ENCODE measurements at regions not wholly inside any gene's neighbourhood (a gene's known extent, or its start where the extent isn't known, plus 50 kb on each side); places are given as distances from the start of the nearest gene placed in this dataset.

DNA sequence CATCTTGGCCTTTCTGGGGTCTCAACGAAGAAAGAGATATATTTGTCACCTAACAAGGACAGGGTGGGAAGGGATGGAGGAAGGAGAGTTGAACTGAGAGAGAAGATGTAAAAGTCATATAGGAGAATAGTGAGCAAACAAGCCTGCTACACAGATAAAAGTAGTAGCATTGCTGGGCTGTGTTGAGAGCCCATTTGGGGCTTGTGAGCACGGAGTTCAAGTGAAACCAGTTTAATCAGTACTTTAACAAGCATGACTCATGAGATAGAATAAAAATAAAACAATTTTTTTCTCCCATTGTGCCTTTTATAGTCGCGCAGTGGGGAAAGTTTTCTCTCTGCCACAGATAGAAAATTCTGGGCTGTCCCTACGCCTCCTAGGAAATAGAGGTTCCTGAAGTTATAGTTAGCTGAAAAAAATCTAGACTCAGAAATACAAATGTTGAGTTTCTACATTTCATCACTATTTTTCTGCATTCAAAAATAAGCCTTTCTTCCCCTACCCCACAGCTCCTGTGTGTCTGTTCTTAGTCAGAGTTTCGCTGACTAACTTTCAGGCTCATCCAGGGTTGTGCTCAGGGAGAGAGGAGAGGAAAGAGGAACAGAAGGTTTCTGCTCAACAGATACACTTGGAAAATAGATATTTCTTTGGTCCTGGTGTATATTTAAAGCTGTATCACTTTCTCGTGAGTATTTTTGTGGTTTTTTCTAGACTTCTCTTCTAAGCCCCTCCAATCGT lies 395.8 kb upstream of the ADAMTSL1 start:
- no peak for DNase-seq

DNA sequence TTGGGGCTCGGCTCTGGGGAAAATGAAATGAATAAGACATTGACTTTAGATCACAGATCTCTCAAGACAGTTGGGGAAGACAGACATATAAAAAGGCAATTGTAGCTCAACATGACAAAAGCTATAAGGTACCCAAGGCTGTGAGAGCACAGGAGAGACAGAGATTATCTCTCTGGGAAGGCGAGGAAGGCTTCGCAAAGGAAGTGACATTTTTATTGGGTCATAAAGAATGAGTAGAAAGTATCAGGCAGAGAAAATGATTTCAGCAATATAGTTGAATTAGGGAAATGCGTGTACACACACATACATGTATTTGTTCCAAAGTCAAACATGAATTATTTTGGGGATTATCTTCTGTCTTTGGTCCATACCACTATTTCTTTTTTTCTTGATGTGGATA lies 381.8 kb upstream of the ADAMTSL1 start:
- DNase-seq = no peak

DNA sequence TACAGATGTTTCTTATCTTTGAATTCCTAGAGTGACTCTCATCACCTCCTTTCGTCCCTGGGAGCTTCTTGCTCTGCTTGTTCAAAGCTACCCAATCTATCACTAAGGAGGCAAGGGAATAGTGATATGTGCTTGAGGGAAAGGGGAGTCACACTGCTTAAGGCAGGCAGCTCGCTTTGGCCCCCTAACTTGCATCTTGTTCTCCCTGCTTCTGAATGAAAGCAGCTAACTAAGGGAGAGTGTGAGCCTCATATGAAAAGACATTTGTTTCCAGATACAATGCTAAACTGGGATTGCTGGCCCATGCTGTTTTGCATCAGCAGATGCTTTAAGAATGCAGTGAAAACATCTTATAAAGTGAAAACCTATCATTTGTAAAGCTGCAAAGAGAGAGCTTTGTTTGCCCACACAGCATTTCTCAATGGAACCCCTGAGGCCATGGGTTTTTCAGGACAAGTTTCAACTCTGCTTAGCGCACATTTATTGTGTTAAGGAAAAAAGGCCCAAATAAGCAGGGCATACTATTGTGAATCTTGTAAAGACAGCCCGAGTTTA lies 367.9 kb upstream of the ADAMTSL1 start:
- no peak for DNase-seq

DNA sequence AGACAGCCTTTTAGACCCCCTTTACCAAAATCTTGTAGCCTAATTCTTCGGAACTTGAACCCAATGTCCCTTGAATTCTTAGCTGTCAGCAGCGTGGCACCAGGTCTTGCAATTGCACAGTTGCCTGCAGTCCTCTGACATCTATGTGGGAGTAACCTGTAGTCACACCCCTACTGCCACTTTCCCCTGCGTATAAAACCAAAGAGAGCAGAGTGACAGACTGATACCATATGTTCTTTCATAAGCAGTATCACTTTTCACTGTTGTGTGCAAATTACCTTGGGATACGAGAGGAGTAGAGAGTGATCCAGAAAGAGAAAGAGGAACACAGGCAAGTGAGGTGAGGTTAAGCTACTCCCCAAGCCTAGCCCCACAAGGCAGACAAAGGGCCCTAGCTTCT lies 364.3 kb upstream of the ADAMTSL1 start:
- no peak for DNase-seq

DNA sequence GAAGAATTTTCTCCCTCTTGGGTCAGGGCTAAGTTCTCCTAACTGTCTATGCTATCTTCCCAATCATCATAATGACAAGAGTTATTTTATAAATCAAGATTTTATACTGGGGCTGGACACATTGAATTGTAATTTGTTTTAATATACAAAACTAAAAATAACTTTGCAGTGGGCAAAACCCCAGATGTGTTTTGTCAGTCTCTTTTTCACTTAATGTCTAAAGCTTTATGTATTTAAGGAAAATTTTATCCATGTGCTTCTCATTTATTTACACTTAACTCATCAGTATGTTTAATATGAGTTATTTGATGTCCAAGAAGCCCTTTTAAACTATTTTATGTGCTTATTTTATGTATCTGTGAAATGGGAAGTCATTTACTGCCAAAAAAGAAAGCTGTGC lies 362.8 kb upstream of the ADAMTSL1 start:
- no peak for DNase-seq

DNA sequence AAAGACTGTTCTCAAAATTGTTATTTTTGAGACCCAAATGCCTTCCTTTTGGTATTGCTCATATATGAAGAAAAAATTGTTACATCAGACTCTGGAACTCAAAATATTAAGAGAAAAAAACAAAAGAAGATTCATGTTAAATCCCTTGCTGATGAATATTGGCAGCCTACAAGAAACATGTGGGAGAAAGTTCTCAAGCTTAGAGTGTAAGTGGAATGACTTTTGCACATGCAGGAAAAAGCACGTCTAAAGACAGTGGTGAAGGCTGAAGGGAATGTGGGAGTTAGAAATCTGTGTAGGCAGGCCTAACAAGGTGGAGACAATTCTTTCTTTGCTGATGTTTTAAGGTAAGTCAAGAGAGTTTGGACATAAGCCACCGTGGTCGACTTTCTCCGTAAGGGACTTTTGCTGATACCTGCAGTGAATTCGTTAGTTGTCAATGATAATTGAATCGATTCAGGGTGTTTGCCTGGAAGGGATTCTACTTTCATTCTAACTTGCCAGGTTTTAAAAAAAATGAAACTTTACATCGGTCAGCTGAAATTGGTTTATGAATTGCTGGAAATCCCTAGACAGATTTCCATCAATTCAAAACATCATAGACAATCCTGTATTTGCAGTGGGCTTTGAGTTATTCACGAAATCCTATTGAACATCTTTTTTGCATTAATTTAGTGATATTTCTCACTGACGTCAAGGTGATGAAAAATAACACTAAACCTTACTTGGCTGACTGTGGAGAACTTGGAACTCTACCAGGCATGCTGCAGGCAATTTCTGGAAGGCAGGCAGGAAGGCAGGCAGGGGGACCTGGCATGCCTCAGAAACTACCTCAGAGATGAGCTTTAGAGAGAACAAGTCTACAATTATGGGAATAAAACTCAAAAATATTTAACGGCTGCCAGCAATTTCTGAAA lies 359.1 kb upstream of the ADAMTSL1 start:
- DNase-seq = no peak

- no peak for DNase-seq
These were observed 355.7 kb upstream of the ADAMTSL1 start for GRCh38 chr9:18118268-18118667.

DNA sequence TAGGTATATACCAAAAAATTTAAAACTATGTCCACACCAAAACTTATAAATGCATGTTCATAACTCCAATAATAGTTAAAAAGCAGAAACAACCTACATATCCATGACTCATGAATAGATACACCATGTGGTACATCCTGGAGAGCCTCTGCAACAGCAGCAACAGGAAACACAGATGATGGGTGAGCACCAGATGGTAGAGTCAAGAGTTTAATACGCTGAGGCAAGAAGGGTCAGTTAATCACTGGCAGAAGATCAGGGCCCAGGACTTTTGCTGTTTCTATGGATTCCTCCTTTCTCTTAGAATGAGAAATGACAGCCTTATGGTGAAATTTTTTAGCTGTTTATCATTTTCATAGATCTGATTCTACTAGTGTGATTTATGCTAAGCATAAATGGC lies 351.8 kb upstream of the ADAMTSL1 start:
- no peak for DNase-seq

DNA sequence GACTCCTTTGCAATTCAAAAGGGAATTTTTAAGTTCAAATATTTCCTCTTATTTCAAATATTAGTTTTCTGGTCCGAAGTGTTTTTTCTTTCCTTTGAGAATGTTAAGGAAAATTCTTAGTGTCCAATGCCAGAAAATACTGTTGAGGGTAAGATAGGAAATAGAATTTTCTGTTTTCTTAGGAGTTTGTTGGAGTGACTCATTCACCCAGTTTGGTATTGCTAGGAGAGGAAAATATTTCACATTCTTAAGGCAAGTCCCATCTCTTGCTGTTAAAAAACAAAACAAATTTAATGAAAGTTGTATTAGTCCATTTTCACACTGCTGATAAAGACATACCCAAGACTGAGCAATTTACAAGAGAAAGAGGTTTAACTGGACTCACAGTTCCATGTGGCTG lies 349.2 kb upstream of the ADAMTSL1 start:
- no peak for DNase-seq

- DNase-seq = no peak
These were observed 347.0 kb upstream of the ADAMTSL1 start for GRCh38 chr9:18126831-18127498.

GRCh38 chr9:18127499-18127875 lies 346.5 kb upstream of the ADAMTSL1 start:
- no peak for DNase-seq

DNA sequence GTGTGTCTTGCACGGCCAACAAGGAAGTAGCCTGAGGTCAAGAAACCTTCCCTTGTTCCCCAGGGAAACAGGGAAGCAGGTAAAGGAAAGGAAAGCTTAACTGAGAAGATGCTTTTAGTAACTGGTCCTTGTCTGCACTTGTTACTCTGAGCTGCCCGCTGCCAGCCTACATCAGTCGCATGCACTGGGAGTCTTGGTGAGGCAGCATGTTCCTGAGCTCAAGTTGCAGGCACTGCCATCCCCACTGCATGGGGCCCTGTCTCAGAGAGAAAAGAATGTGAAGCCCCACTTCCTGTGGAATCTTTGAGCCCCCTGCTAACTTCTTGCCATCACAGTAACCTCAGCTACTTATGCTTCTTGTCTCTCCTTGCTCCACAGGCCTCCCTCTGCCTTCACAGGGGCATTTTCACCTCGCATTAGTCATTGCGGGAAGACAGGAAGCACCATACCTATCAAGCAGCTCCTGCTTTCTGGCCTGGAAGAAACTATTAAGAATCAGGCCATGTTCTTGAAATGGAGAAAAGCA lies 344.1 kb upstream of the ADAMTSL1 start:
- no peak for DNase-seq

DNA sequence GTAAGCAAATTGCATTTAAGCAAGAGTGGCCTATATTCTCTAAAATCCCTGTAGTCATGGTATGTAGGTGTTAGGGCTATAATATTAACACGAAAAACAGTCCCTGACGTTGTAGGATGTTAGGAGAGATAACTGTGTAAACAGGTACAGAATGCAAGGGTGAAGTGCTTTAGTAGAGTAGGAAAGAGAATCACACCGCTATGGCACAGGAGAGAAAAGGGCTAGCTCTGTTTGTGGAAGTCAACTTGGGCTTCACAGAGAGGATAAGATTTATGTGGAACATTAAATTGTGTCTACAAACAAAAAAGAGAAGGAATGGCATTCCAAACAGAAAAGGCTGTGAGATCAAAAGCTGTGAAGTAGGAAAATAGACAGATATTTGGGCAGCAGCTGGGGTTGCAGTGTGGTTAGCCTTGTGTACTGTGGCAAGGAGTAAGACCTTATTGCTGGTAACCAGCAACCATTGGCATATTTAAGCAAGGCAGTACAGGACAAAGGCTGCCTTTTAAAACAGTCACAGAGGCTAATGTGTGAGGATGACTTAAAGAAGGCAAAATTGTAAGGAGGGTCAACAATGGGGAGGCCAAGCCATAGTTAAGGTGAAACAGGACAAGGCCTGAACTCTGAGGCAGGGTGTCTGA lies 337.5 kb upstream of the ADAMTSL1 start:
- no peak for DNase-seq

GRCh38 chr9:18137815-18138214 lies 336.1 kb upstream of the ADAMTSL1 start:
- no peak for DNase-seq

- DNase-seq = no peak
These were observed 335.3 kb upstream of the ADAMTSL1 start for GRCh38 chr9:18138656-18139055.

DNA sequence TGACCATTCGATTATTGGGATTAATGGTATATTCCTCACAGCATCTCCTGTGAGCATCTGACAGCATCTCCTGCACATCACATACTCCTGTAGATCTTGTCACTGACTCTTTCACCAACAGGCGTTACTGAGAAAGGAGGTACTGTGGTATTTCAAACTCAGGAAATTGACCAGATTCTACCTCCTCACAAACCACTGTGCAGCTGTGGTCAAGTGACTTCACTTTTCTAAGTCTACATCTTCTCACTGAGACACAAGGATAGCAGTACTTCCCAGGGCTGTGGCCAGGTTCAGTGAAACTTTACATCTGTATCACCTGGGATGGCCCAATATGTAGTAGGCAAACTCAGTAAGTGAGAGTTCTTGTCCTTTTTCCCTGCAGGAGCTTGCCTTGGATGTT lies 332.3 kb upstream of the ADAMTSL1 start:
- DNase-seq = no peak

GRCh38 chr9:18143073-18143745 lies 330.7 kb upstream of the ADAMTSL1 start:
- no peak for DNase-seq

GRCh38 chr9:18146329-18146728 lies 327.6 kb upstream of the ADAMTSL1 start:
- no peak for DNase-seq

DNA sequence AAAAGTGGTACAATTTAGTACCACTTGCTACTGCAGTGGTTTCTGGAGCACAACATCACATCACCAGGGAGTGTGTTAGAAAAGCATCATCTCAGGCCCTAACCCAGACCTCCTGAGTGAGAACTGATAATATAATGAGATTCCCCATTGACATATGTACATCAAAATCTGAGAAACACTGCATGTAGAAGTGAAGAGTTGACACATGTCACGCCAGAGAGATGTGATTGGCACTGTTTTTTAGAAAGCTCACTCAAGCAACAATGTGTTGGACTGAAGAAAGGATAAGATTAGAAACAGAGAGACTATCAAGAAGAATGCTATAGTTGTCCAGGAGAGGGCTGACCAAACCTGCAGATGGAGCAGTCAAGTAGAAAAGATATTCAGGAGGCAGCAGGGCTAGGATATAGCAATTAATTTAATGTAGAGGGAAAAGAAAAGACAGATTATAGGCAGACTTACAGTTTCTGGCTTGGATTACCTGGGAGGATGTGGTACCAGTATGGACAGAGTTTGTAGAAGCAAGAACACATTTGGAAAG lies 324.4 kb upstream of the ADAMTSL1 start:
- no peak for DNase-seq

GRCh38 chr9:18154661-18155060 lies 319.3 kb upstream of the ADAMTSL1 start:
- no peak for DNase-seq

- DNase-seq = no peak
These were observed 314.7 kb upstream of the ADAMTSL1 start for GRCh38 chr9:18159254-18159653.

- DNase-seq = no peak
These were observed 310.8 kb upstream of the ADAMTSL1 start for GRCh38 chr9:18163146-18163545.
